ENCODE measurements at regions not wholly inside any gene's neighbourhood (a gene's known extent, or its start where the extent isn't known, plus 50 kb on each side); places are given as distances from the start of the nearest gene placed in this dataset.

DNA sequence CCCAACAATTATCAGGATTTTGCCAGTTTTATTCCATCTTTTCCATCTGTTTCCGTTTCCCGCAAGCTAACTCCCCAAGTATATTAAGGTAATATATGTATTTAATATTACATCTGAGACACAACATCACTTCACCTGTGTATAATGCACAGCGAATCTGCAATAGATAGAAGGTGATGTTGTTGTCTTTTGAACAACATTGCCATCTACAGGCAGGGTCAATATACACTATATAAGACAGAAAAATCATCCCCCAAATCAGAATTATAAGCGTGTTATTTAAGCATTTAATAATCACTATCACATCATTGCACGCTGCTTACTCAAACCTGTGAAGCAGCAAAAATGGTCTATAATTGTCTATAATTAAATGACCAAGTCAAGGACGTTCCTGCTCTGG is 1115.5 kb downstream of the NLGN4X start:
- TF ChIP-seq CTCF (IDR thresholded peaks at IDR 0.05; ENCODE audit: poor library complexity, severe bottlenecking): no peak
- no peak for TF ChIP-seq POLR2AphosphoS5 (IDR thresholded peaks at IDR 0.05)
- TF ChIP-seq EZH2 (IDR thresholded peaks at IDR 0.05; ENCODE audit: borderline replicate concordance, insufficient read depth, low read length, poor library complexity, severe bottlenecking): no peak
- no peak for TF ChIP-seq RAD21 (conservative IDR thresholded peaks at IDR 0.05)
- no peak for TF ChIP-seq EP300 (conservative IDR thresholded peaks at IDR 0.05; ENCODE audit: poor library complexity, severe bottlenecking)

Measured in neural cell (in vitro differentiated cells).